Stimulated activated naive CD8-positive, alpha-beta T cell treated with anti-CD3 and anti-CD28 coated beads, Interleukin-15, Interleukin-2, amounts not matched to agents 100 U/mL and 50 U/mL, for 24 hours (primary cell): ENCODE measurements at regions not wholly inside any gene's neighbourhood (a gene's known extent, or its start where the extent isn't known, plus 50 kb on each side); places are given as distances from the start of the nearest gene placed in this dataset.
"Not testable (repeated sequence)": the region's sequence is repeated elsewhere in the genome, so short reads cannot be mapped to it uniquely, and the experiment has no call there.

Source experiments
- ATAC-seq: fragments of 150-1000 bp; cut with Tn5 transposase; one replicate; pipeline ENCODE4 v1.10.0; 2021
- DNase-seq: peaks from one replicate; pipeline ENCODE4 v3.0.0; 2021

GRCh38 chr22:25487508-25487907 lies 77.0 kb upstream of the GRK3 start:
- ATAC-seq (no peak), DNase-seq (no peak)

- DNase-seq, result peak; percentile 86
- peak; percentile 46 for ATAC-seq
Observed at GRCh38 chr22:25488244-25489020, 76.0 kb upstream of the GRK3 start.

GRCh38 chr22:25489947-25490346 lies 74.5 kb upstream of the GRK3 start:
- no peak for DNase-seq
- ATAC-seq, result no peak

GRCh38 chr22:25490896-25491295 lies 73.6 kb upstream of the GRK3 start:
- no peak for ATAC-seq
- no peak for DNase-seq

- DNase-seq (no peak), ATAC-seq (no peak)
Observed at GRCh38 chr22:25492162-25492561, 72.3 kb upstream of the GRK3 start.

- ATAC-seq (no peak), DNase-seq (no peak)
Observed at GRCh38 chr22:25492841-25493734, 71.4 kb upstream of the GRK3 start.

- ATAC-seq (no peak), DNase-seq (no peak)
Observed at GRCh38 chr22:25493794-25494193, 70.7 kb upstream of the GRK3 start.

- ATAC-seq, result peak; percentile 63
Observed at GRCh38 chr22:25494774-25495173, 69.7 kb upstream of the GRK3 start.

GRCh38 chr22:25495285-25495684 lies 69.2 kb upstream of the GRK3 start:
- DNase-seq, result no peak
- ATAC-seq, result no peak

More at GRCh38 chr22:25494774-25495173, 69.7 kb upstream of the GRK3 start:
- DNase-seq, result no peak

GRCh38 chr22:25496396-25497064 lies 67.9 kb upstream of the GRK3 start:
- ATAC-seq (no peak), DNase-seq (no peak)

GRCh38 chr22:25497181-25497641 lies 67.3 kb upstream of the GRK3 start:
- DNase-seq (no peak), ATAC-seq (no peak)

- ATAC-seq (no peak), DNase-seq (no peak)
Observed at GRCh38 chr22:25497716-25498115, 66.8 kb upstream of the GRK3 start.

- ATAC-seq, DNase-seq: not testable (repeated sequence)
Observed at GRCh38 chr22:25500671-25501070, 63.8 kb upstream of the GRK3 start.

GRCh38 chr22:25504017-25504416 lies 60.5 kb upstream of the GRK3 start:
- ATAC-seq, result not testable (repeated sequence)

GRCh38 chr22:25508161-25508560 lies 56.3 kb upstream of the GRK3 start:
- ATAC-seq (no peak), DNase-seq (no peak)

More at GRCh38 chr22:25504017-25504416, 60.5 kb upstream of the GRK3 start:
- not testable (repeated sequence) for DNase-seq

- no peak for DNase-seq
- ATAC-seq, result no peak
Observed at GRCh38 chr22:25508761-25509321, 55.6 kb upstream of the GRK3 start.

- no peak for DNase-seq
Observed at GRCh38 chr22:25509374-25509791, 55.1 kb upstream of the GRK3 start.

GRCh38 chr22:25510876-25511275 lies 53.6 kb upstream of the GRK3 start:
- DNase-seq (no peak), ATAC-seq (no peak)

More at GRCh38 chr22:25509374-25509791, 55.1 kb upstream of the GRK3 start:
- ATAC-seq, result no peak

- DNase-seq (no peak), ATAC-seq (no peak)
Observed at GRCh38 chr22:25511725-25512124, 52.8 kb upstream of the GRK3 start.

GRCh38 chr22:25514436-25515180 lies 49.9 kb upstream of the GRK3 start:
- no peak for ATAC-seq
- DNase-seq, result no peak
